Skin epidermis (tissue), 12 donors: ENCODE measurements at regions not wholly inside any gene's neighbourhood (a gene's known extent, or its start where the extent isn't known, plus 50 kb on each side); places are given as distances from the start of the nearest gene placed in this dataset.

ENCODE experiments used
- H3K27ac ChIP-seq, 21 experiments: fragments of 200-600 bp; sonication (generic) in 11 of 21; one replicate each; pipeline ENCODE4 v1.5.0; 2020; ENCODE audit warnings: mild to moderate bottlenecking in 3 of 21, inconsistent platforms in 2 of 21, moderate library complexity in 2 of 21
- H3K4me3 ChIP-seq, 7 experiments: fragments of 200-600 bp; sonication (generic) in 2 of 7; one replicate each; pipeline ENCODE4 v1.5.0; 2020; ENCODE audit warnings: inconsistent platforms in 2 of 7, mild to moderate bottlenecking in 2 of 7, moderate library complexity in 1 of 7

DNA sequence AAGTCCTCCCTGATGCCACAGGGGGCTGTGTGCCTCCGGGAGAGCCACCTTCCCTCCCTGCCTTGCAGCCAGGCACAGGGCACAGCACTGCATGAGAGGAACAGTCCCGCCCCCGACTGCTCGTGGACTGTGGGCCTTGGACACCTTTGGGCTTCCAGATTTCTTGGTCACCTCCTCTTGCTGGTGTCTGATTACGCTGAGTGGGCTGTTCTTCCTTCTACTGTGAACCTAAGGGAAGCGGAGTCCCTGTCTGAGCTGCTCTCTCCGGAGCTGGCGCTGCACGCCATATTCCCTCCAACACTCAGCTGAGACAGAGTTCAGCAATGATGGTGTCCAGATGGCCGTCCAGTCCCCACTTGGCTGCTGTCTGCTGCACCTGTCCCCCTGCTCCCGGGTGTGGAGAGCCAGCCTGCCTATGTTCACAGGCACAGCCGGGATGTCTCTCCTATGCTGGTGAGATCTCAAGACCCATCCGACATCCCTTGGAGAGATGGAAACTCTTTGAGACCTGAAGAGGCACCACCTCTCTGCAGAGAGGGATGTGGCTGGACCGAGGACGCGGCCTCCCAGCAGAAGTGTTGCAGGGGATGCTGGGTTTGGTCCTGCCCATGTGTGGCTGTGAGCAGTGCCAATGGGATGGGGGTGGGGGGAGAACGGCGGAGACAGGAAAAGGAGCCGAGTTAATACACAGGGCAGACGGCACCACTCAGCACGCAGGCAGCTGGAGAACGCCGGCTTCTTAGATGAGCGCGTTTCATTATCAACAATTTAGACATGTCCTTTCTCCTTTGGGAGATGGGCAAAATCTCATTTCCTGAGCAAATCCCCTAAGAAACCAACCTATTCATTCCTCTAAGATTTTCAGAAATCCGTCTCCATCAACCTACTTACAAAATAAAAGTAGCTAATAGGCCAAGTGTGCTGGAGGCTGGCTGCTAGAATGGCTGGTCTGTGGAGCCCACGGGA lies 171.9 kb downstream of the ENGASE start:
- H3K27ac ChIP-seq = no peak overlapping the region
- H3K4me3 ChIP-seq = no peak overlapping the region

DNA sequence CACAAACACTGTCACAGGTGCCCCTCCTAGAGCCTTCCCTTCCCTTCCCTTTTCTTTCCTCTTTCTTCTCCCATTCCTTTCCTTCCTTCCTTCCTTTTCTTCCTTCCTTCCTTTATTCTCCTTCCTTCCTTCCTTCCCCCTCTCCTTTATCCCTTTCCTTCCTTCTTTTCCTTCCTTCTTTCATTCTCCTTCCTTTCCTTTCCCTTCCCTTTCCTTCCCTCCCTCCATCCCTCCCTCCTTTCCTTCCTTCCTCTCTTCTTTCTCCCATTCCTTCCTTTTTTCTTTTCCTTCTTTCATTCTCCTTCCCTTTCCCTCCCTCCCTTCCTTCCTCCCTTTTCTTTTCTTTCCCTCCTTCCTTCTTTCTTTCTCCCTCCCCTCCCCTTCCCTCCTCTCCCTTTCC lies 170.0 kb downstream of the ENGASE start:
- no peak overlapping the region for H3K27ac ChIP-seq
- no peak overlapping the region for H3K4me3 ChIP-seq

- Histone ChIP-seq H3K27ac (no peak overlapping the region), H3K4me3 (no peak overlapping the region)
These were observed 169.4 kb downstream of the ENGASE start for GRCh38 chr17:79243996-79244395.

DNA sequence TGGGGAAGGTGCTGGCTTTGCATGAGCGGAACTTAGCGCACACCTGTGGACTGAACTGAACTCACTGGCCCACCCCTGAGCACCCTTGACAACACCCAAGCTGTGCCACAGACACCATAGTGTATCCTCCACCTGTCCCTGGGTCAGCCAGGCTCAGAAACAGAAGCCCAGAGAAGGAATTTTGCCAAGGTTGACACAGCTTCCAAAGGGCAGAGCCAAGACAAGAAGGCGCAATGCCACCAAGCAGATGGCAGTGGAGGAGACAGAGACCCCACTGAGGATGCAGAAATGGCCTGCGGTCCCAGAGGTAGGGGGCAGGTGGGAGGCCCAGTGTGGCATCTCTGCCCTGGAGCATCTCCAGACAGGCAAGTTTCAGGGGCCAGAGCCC lies 169.0 kb downstream of the ENGASE start:
- no peak overlapping the region for H3K27ac ChIP-seq
- H3K4me3 ChIP-seq = no peak overlapping the region

GRCh38 chr17:79242873-79243602 lies 168.4 kb downstream of the ENGASE start:
- H3K4me3 ChIP-seq = no peak overlapping the region
- H3K27ac ChIP-seq = no peak overlapping the region

- no peak overlapping the region for H3K4me3 ChIP-seq
- H3K27ac ChIP-seq = no peak overlapping the region
These were observed 167.8 kb downstream of the ENGASE start for GRCh38 chr17:79242393-79242792.

- H3K4me3 ChIP-seq = no peak overlapping the region
- H3K27ac ChIP-seq = no peak overlapping the region
These were observed 167.0 kb downstream of the ENGASE start for GRCh38 chr17:79241616-79242015.

DNA sequence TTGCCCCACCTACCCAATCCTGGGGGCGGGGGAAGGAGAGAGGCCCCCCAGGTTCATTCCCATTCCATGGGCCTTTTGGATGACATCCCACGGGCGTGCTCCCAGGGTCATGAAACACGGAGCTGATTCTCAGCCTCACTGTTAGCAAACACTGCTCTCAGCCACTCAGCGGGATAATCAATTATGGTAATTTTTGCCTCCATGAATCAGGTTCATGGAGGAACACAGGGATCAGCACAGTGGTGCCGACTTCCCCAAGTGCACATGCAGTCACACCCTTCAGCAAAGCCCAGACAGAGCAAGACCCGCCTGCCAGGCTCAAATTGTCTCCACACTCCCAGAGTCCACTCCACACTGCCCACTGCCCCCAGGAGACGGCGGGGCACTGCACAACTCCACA lies 164.6 kb downstream of the ENGASE start:
- Histone ChIP-seq H3K4me3 (no peak overlapping the region), H3K27ac (no peak overlapping the region)

DNA sequence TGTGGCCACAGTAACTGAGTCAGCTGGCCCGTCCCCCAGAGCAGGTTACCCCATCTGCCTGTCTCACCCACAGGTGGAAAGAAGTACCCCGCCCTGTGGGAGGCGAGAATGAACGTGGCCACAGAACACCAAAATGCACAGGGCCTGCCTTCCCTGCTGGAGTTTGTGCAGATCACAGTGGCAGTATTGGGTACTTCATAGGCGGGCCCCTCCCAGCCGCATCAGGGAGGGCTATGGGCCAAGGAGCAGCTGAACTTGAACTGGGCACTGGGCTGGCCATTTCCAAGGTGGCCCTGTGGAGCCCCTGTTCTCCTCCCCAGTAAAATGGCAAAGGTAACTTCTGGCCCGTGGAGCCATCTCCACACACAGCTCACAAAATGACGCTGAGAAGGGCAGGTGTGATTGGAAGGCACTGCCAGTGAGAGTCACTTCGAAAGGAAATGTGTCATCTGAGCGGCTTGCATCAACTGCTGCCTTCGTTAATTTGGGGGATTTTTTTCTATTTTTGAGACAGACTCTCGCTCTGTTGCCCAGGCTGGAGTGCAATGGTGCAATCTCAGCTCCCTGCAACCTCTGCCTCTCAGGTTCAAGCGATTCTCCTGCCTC lies 162.9 kb downstream of the ENGASE start:
- Histone ChIP-seq H3K27ac (no peak overlapping the region), H3K4me3 (no peak overlapping the region)

- no peak overlapping the region for H3K27ac ChIP-seq
These were observed 161.2 kb downstream of the ENGASE start for GRCh38 chr17:79235808-79236207.

GRCh38 chr17:79233916-79234551 lies 159.4 kb downstream of the ENGASE start:
- no peak overlapping the region for H3K4me3 ChIP-seq

More at GRCh38 chr17:79235808-79236207, 161.2 kb downstream of the ENGASE start:
- no peak overlapping the region for H3K4me3 ChIP-seq

GRCh38 chr17:79232957-79233356 lies 158.3 kb downstream of the ENGASE start:
- no peak overlapping the region for H3K27ac ChIP-seq
- H3K4me3 ChIP-seq = no peak overlapping the region

More at GRCh38 chr17:79233916-79234551, 159.4 kb downstream of the ENGASE start:
- no peak overlapping the region for H3K27ac ChIP-seq

GRCh38 chr17:79231766-79232287 lies 157.2 kb downstream of the ENGASE start:
- Histone ChIP-seq H3K27ac (no peak overlapping the region), H3K4me3 (no peak overlapping the region)

- H3K4me3 ChIP-seq = no peak overlapping the region
- H3K27ac ChIP-seq = no peak overlapping the region
These were observed 156.0 kb downstream of the ENGASE start for GRCh38 chr17:79230576-79230975.

GRCh38 chr17:79226037-79226436 lies 151.4 kb downstream of the ENGASE start:
- Histone ChIP-seq H3K27ac (no peak overlapping the region), H3K4me3 (no peak overlapping the region)

DNA sequence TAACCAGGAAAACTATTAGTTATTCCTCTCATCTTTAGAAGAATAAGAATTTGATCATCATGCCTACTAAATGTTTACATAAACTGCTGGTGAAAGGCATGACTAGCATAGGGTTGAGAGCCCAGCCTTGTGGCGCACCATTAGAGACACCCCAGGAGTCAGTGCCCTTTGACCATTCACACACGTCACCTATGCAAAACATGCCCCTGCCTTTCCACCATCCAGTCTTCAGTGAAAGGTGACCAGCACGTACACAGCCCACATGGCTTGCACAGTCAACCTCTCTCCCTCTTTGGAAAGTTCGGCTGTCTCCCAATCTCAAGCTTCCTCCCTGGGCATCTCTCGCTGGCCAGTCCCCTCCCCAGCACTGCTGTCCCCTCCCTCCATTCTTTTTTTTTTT lies 150.3 kb downstream of the ENGASE start:
- Histone ChIP-seq H3K27ac (no peak overlapping the region), H3K4me3 (no peak overlapping the region)

GRCh38 chr17:79224476-79224875 lies 149.9 kb downstream of the ENGASE start:
- H3K27ac ChIP-seq = no peak overlapping the region
- H3K4me3 ChIP-seq = no peak overlapping the region

GRCh38 chr17:79223953-79224352 lies 149.3 kb downstream of the ENGASE start:
- no peak overlapping the region for H3K4me3 ChIP-seq
- no peak overlapping the region for H3K27ac ChIP-seq

- H3K4me3 ChIP-seq = no peak overlapping the region
- no peak overlapping the region for H3K27ac ChIP-seq
These were observed 148.8 kb downstream of the ENGASE start for GRCh38 chr17:79223471-79223870.

- H3K4me3 ChIP-seq = no peak overlapping the region
- no peak overlapping the region for H3K27ac ChIP-seq
These were observed 147.0 kb downstream of the ENGASE start for GRCh38 chr17:79221597-79221996.
